SK-N-SH (cell line): ENCODE measurements at regions not wholly inside any gene's neighbourhood (a gene's known extent, or its start where the extent isn't known, plus 50 kb on each side); places are given as distances from the start of the nearest gene placed in this dataset.

Experiments used
- CTCF ChIA-PET: fragments of 300-600, 350-600 bp; formaldehyde crosslinking; extraction: SDS; loops from one replicate; lab custom pipeline; 2021; lab: Yijun Ruan, JAX
- POLR2A ChIA-PET: fragments of 350-600 bp; sonication (Branson Sonifier 250); formaldehyde crosslinking; extraction: SDS; loops from one replicate; lab custom pipeline; 2020; ENCODE audit warnings: antibody characterized with exemption, inconsistent platforms; lab: Yijun Ruan, JAX
- DNase-seq: peaks from one replicate; pipeline ENCODE4 v3.0.0; 2012
- H2AFZ ChIP-seq: fragments of 200-600 bp; sonication (generic); 2 replicates; pipeline ENCODE4 v1.8.1; 2016; ENCODE audit warnings: antibody characterized with exemption, mild to moderate bottlenecking, low read depth
- H3F3A ChIP-seq: fragments of 200-600 bp; sonication (generic); replicated peaks from 2 replicates; pipeline ENCODE3; 2016; ENCODE audit warnings: antibody characterized with exemption, mild to moderate bottlenecking; ENCODE audit not compliant: insufficient read depth
- H3K27ac ChIP-seq, 2 experiments: fragments of 200-500 bp in 1 of 2; fragments of 200-600 bp in 1 of 2; sonication (Bioruptor generic) in 1 of 2; sonication (generic), shearing (Covaris generic) in 1 of 2; 2 replicates each; pipeline versions ENCODE4 v1.5.1 to v1.6.1; 2014 to 2016; ENCODE audit warnings: low read depth in 2 of 2, inconsistent platforms in 1 of 2, low read length in 1 of 2, mild to moderate bottlenecking in 1 of 2, mixed read lengths in 1 of 2
- H3K27me3 ChIP-seq: fragments of 200-600 bp; sonication (generic), shearing (Covaris generic); 2 replicates; pipeline ENCODE4 v1.6.1; 2016; ENCODE audit warnings: mixed run types; ENCODE audit not compliant: insufficient read depth
- H3K36me3 ChIP-seq, 2 experiments: fragments of 200-500 bp in 1 of 2; fragments of 200-600 bp in 1 of 2; sonication (Bioruptor generic) in 1 of 2; sonication (generic) in 1 of 2; replicated peaks in 1 of 2; 2 replicates each; pipeline versions ENCODE3 to v1.5.1; 2014 to 2016; ENCODE audit warnings: low read length in 1 of 2, mild to moderate bottlenecking in 1 of 2; ENCODE audit not compliant: insufficient read depth in 2 of 2, control insufficient read depth in 1 of 2
- H3K4me1 ChIP-seq, 2 experiments: fragments of 200-500 bp in 1 of 2; fragments of 200-600 bp in 1 of 2; sonication (Bioruptor generic) in 1 of 2; sonication (generic), shearing (Covaris generic) in 1 of 2; 2 replicates each; pipeline versions ENCODE4 v1.5.1 to v1.6.1; 2014 to 2016; ENCODE audit warnings: low read depth in 1 of 2, low read length in 1 of 2, mixed run types in 1 of 2; ENCODE audit not compliant: insufficient read depth in 2 of 2, control insufficient read depth in 1 of 2
- H3K4me2 ChIP-seq: fragments of 200-600 bp; sonication (generic), shearing (Covaris generic); 2 replicates; pipeline ENCODE4 v1.6.1; 2017; ENCODE audit warnings: mixed run types
- H3K4me3 ChIP-seq, 2 experiments: fragments of 200-500 bp in 1 of 2; fragments of 200-600 bp in 1 of 2; sonication (Bioruptor generic) in 1 of 2; sonication (generic), shearing (Covaris generic) in 1 of 2; 2 replicates each; pipeline versions ENCODE4 v1.5.1 to v1.8.1; 2014 to 2016; ENCODE audit warnings: low read depth in 2 of 2, inconsistent platforms in 1 of 2, low read length in 1 of 2, mild to moderate bottlenecking in 1 of 2, mixed read lengths in 1 of 2, moderate library complexity in 1 of 2
- H3K79me2 ChIP-seq: fragments of 200-600 bp; sonication (generic); 2 replicates; pipeline ENCODE4 v1.8.1; 2017; ENCODE audit warnings: mild to moderate bottlenecking; ENCODE audit not compliant: insufficient read depth
- H3K9ac ChIP-seq: fragments of 200-600 bp; sonication (generic); 2 replicates; pipeline ENCODE4 v1.6.1; 2017; ENCODE audit warnings: mixed run types
- H3K9me2 ChIP-seq: fragments of 200-600 bp; sonication (generic); 2 replicates; pipeline ENCODE4 v1.6.1; 2017; ENCODE audit warnings: mixed run types
- H3K9me3 ChIP-seq: fragments of 200-600 bp; sonication (generic); 2 replicates; pipeline ENCODE4 v1.6.1; 2017; ENCODE audit warnings: mixed run types, mild to moderate bottlenecking, moderate library complexity
- H4K20me1 ChIP-seq: fragments of 200-600 bp; sonication (generic); 2 replicates; pipeline ENCODE4 v1.6.1; 2017; ENCODE audit warnings: mild to moderate bottlenecking, mixed run types; ENCODE audit not compliant: insufficient read depth
- ELF1 ChIP-seq: IDR thresholded peaks from 2 replicates; pipeline ENCODE4 v1.4.0; 2012
- EZH2phosphoT487 ChIP-seq: fragments of 200-600 bp; sonication (generic); IDR thresholded peaks from 2 replicates; pipeline ENCODE4 v1.6.1; 2017; ENCODE audit warnings: low read depth, mixed run types, mild to moderate bottlenecking, antibody characterized with exemption, moderate library complexity, borderline replicate concordance
- FOXM1 ChIP-seq: IDR thresholded peaks from 2 replicates; pipeline ENCODE4 v1.4.0; 2012; ENCODE audit warnings: low read depth, mild to moderate bottlenecking
- GATA2 ChIP-seq: sonication (generic); formaldehyde crosslinking; IDR thresholded peaks from 2 replicates; pipeline ENCODE4 v1.5.0; 2020; ENCODE audit warnings: mild to moderate bottlenecking, missing genetic modification reagents
- JUND ChIP-seq: IDR thresholded peaks from 2 replicates; pipeline ENCODE4 v1.4.0; 2012
- MEF2A ChIP-seq: IDR thresholded peaks from 2 replicates; pipeline ENCODE4 v1.4.0; 2012; ENCODE audit warnings: low read depth, borderline replicate concordance
- MXI1 ChIP-seq: IDR thresholded peaks from 2 replicates; pipeline ENCODE4 v1.6.1; 2012; ENCODE audit warnings: mild to moderate bottlenecking, low read depth, low read length, improper control_type of control experiment
- POLR2AphosphoS5 ChIP-seq: IDR thresholded peaks from 2 replicates; pipeline ENCODE4 v1.6.1; 2012; ENCODE audit warnings: low read depth, low read length
- RAD21 ChIP-seq: IDR thresholded peaks from 2 replicates; pipeline ENCODE4 v1.6.1; 2012; ENCODE audit warnings: mild to moderate bottlenecking, low read length
- RCOR1 ChIP-seq: fragments of 150-350 bp; IDR thresholded peaks from 2 replicates; pipeline ENCODE4 v1.6.1; 2017; ENCODE audit warnings: antibody characterized with exemption, low read length
- RFX5 ChIP-seq: IDR thresholded peaks from 2 replicates; pipeline ENCODE4 v1.6.1; 2012; ENCODE audit warnings: mild to moderate bottlenecking, improper control_type of control experiment, low read length
- SMC3 ChIP-seq: IDR thresholded peaks from 2 replicates; pipeline ENCODE4 v1.6.1; 2012; ENCODE audit warnings: low read depth, low read length, improper control_type of control experiment
- TCF12 ChIP-seq: IDR thresholded peaks from 2 replicates; pipeline ENCODE4 v1.4.0; 2012
- USF1 ChIP-seq: IDR thresholded peaks from 2 replicates; pipeline ENCODE4 v1.4.0; 2012; ENCODE audit warnings: low read depth, borderline replicate concordance
- YY1 ChIP-seq: IDR thresholded peaks from 2 replicates; pipeline ENCODE4 v1.4.0; 2012; ENCODE audit warnings: low read depth, mild to moderate bottlenecking
- WGBS: methylation state at CpG from one replicate; pipeline ENCODE4 v1.1.6; 2017; ENCODE audit warnings: low lambda C conversion rate; 5-methylcytosine and 5-hydroxymethylcytosine counted together
- TF ChIP-seq, protein P1 (sequence below): fragments of 200-600 bp; sonication (generic); IDR thresholded peaks from 2 replicates; pipeline ENCODE4 v1.6.1; 2017; ENCODE audit warnings: antibody characterized with exemption, mild to moderate bottlenecking, moderate library complexity
- TF ChIP-seq, protein P2 (sequence below): IDR thresholded peaks from 2 replicates; pipeline ENCODE4 v1.4.0; 2012; ENCODE audit warnings: low read depth, borderline replicate concordance
- TF ChIP-seq, protein P3 (sequence below): fragments of 150-350 bp; IDR thresholded peaks from 2 replicates; pipeline ENCODE4 v1.6.1; 2017; ENCODE audit warnings: antibody characterized with exemption, low read length, low read depth, borderline replicate concordance

- no peak overlapping the region for H2AFZ ChIP-seq
- H3K27ac ChIP-seq: no peak overlapping the region
- no peaks in the 10 kb centered on the region for H3K36me3 ChIP-seq
- WGBS: 33% methylated on average over 4 of the region's 5 CpGs
- no peak overlapping the region for H3K4me2 ChIP-seq
- no peak for TF ChIP-seq RCOR1
- no peak for TF ChIP-seq FOXM1
- no peak for TF ChIP-seq EZH2phosphoT487
- no peak for TF ChIP-seq RFX5
- no peak for TF ChIP-seq YY1
- TF ChIP-seq POLR2AphosphoS5: no peak
- TF ChIP-seq, protein P1, sequence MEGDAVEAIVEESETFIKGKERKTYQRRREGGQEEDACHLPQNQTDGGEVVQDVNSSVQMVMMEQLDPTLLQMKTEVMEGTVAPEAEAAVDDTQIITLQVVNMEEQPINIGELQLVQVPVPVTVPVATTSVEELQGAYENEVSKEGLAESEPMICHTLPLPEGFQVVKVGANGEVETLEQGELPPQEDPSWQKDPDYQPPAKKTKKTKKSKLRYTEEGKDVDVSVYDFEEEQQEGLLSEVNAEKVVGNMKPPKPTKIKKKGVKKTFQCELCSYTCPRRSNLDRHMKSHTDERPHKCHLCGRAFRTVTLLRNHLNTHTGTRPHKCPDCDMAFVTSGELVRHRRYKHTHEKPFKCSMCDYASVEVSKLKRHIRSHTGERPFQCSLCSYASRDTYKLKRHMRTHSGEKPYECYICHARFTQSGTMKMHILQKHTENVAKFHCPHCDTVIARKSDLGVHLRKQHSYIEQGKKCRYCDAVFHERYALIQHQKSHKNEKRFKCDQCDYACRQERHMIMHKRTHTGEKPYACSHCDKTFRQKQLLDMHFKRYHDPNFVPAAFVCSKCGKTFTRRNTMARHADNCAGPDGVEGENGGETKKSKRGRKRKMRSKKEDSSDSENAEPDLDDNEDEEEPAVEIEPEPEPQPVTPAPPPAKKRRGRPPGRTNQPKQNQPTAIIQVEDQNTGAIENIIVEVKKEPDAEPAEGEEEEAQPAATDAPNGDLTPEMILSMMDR: no peak
- no peak for TF ChIP-seq MEF2A
- TF ChIP-seq MXI1: no peak
- TF ChIP-seq GATA2 (CRISPR knock-in tag): no peak
- no peak for TF ChIP-seq USF1
- TF ChIP-seq ELF1: no peak
- TF ChIP-seq RAD21: no peak
- no peak for TF ChIP-seq JUND
- TF ChIP-seq, protein P2, sequence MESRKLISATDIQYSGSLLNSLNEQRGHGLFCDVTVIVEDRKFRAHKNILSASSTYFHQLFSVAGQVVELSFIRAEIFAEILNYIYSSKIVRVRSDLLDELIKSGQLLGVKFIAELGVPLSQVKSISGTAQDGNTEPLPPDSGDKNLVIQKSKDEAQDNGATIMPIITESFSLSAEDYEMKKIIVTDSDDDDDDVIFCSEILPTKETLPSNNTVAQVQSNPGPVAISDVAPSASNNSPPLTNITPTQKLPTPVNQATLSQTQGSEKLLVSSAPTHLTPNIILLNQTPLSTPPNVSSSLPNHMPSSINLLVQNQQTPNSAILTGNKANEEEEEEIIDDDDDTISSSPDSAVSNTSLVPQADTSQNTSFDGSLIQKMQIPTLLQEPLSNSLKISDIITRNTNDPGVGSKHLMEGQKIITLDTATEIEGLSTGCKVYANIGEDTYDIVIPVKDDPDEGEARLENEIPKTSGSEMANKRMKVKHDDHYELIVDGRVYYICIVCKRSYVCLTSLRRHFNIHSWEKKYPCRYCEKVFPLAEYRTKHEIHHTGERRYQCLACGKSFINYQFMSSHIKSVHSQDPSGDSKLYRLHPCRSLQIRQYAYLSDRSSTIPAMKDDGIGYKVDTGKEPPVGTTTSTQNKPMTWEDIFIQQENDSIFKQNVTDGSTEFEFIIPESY: no peak
- no peak for TF ChIP-seq SMC3
- TF ChIP-seq, protein P3, sequence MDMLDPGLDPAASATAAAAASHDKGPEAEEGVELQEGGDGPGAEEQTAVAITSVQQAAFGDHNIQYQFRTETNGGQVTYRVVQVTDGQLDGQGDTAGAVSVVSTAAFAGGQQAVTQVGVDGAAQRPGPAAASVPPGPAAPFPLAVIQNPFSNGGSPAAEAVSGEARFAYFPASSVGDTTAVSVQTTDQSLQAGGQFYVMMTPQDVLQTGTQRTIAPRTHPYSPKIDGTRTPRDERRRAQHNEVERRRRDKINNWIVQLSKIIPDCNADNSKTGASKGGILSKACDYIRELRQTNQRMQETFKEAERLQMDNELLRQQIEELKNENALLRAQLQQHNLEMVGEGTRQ: no peak
- no peak for TF ChIP-seq TCF12
- H3K9ac ChIP-seq: no peak overlapping the region
- H3K4me3 ChIP-seq: no peak overlapping the region
- H3K4me1 ChIP-seq: no peaks in the 10 kb centered on the region
- no peaks in the 10 kb centered on the region for H3K9me3 ChIP-seq
- no peaks in the 10 kb centered on the region for H4K20me1 ChIP-seq
- H3K79me2 ChIP-seq: no peaks in the 10 kb centered on the region
- no peaks in the 10 kb centered on the region for H3F3A ChIP-seq
- H3K9me2 ChIP-seq: no peaks in the 10 kb centered on the region
- DNase-seq: no peak
- POLR2A ChIA-PET: no interaction called here
- CTCF ChIA-PET: interaction anchor here (1.2 kb wide), 1 partner anchor 109 kb away, joined by 4 read pairs; no protein-coding TSS in a partner anchor
- H3K27me3 ChIP-seq: no peaks in the 10 kb centered on the region; the same call in 1 of the 2 replicates
These were observed 86.2 kb upstream of the GPR6 start for GRCh38 chr6:109891924-109892323.
